ENCODE measurements at regions not wholly inside any gene's neighbourhood (a gene's known extent, or its start where the extent isn't known, plus 50 kb on each side); places are given as distances from the start of the nearest gene placed in this dataset.
"Not testable (repeated sequence)": the region's sequence is repeated elsewhere in the genome, so short reads cannot be mapped to it uniquely, and the experiment has no call there.

GRCh38 chr4:74544655-74545361 is 99.9 kb downstream of the AREG start:
- DNase-seq (ENCODE audit: low read depth in 2 of 2) = no peak

- DNase-seq (ENCODE audit: low read depth in 2 of 2) = no peak
Observed at GRCh38 chr4:74545448-74545847, 100.5 kb downstream of the AREG start.

- no peak for DNase-seq (ENCODE audit: low read depth in 2 of 2)
Observed at GRCh38 chr4:74546057-74546456, 101.1 kb downstream of the AREG start.

- no peak for DNase-seq (ENCODE audit: low read depth in 2 of 2)
Observed at GRCh38 chr4:74547042-74547441, 102.1 kb downstream of the AREG start.

GRCh38 chr4:74548561-74548960 is 103.6 kb downstream of the AREG start:
- no peak for DNase-seq (ENCODE audit: low read depth in 2 of 2)

GRCh38 chr4:74549936-74550335 is 105.0 kb downstream of the AREG start:
- DNase-seq (ENCODE audit: low read depth in 2 of 2) = no peak

GRCh38 chr4:74555231-74555630 is 110.3 kb downstream of the AREG start:
- no peak for DNase-seq (ENCODE audit: low read depth in 2 of 2)

GRCh38 chr4:74555843-74556242 is 110.9 kb downstream of the AREG start:
- no peak for DNase-seq (ENCODE audit: low read depth in 2 of 2)

- no peak for DNase-seq (ENCODE audit: low read depth in 2 of 2)
Observed at GRCh38 chr4:74559853-74560252, 114.9 kb downstream of the AREG start.

GRCh38 chr4:74567981-74568380 is 123.0 kb downstream of the AREG start:
- DNase-seq (ENCODE audit: low read depth in 2 of 2) = no peak

- no peak for DNase-seq (ENCODE audit: low read depth in 2 of 2)
Observed at GRCh38 chr4:74570095-74570494, 125.2 kb downstream of the AREG start.

GRCh38 chr4:74578329-74578728 is 133.4 kb downstream of the AREG start:
- DNase-seq (ENCODE audit: low read depth in 2 of 2) = no peak

- DNase-seq (ENCODE audit: low read depth in 2 of 2) = not testable (repeated sequence)
Observed at GRCh38 chr4:74578865-74579264, 133.9 kb downstream of the AREG start.

- DNase-seq (ENCODE audit: low read depth in 2 of 2) = no peak
Observed at GRCh38 chr4:74583089-74583700, 138.3 kb downstream of the AREG start.

GRCh38 chr4:74583757-74584156 is 138.8 kb downstream of the AREG start:
- DNase-seq (ENCODE audit: low read depth in 2 of 2) = no peak

- DNase-seq (ENCODE audit: low read depth in 2 of 2) = no peak
Observed at GRCh38 chr4:74588350-74588749, 143.4 kb downstream of the AREG start.

- no peak for DNase-seq (ENCODE audit: low read depth in 2 of 2)
Observed at GRCh38 chr4:74590476-74590875, 145.5 kb downstream of the AREG start.

- no peak for DNase-seq (ENCODE audit: low read depth in 2 of 2)
Observed at GRCh38 chr4:74598611-74599325, 153.8 kb downstream of the AREG start.

GRCh38 chr4:74603186-74603585 is 158.2 kb downstream of the AREG start:
- no peak for DNase-seq (ENCODE audit: low read depth in 2 of 2)

GRCh38 chr4:74608151-74608949 is 163.4 kb downstream of the AREG start:
- DNase-seq (ENCODE audit: low read depth in 2 of 2) = no peak

GRCh38 chr4:74610491-74610890 is 165.6 kb downstream of the AREG start:
- DNase-seq (ENCODE audit: low read depth in 2 of 2) = no peak

- DNase-seq (ENCODE audit: low read depth in 2 of 2) = no peak
Observed at GRCh38 chr4:74612837-74613236, 167.9 kb downstream of the AREG start.
